GM23248 (cell line): ENCODE measurements at regions not wholly inside any gene's neighbourhood (a gene's known extent, or its start where the extent isn't known, plus 50 kb on each side); places are given as distances from the start of the nearest gene placed in this dataset.

ENCODE experiments used
- DNase-seq: peaks from one replicate; pipeline ENCODE4 v3.0.0-alpha.2; 2015
- H2AFZ ChIP-seq: fragments of 200-600 bp; sonication (generic); 2 replicates; pipeline ENCODE4 v1.6.1; 2016; ENCODE audit warnings: antibody characterized with exemption
- H3F3A ChIP-seq: fragments of 200-600 bp; sonication (generic); 2 replicates; pipeline ENCODE4 v1.6.1; 2016; ENCODE audit warnings: mild to moderate bottlenecking, antibody characterized with exemption, mixed run types; ENCODE audit not compliant: insufficient read depth
- H3K27ac ChIP-seq: fragments of 200-600 bp; sonication (generic); 2 replicates; pipeline ENCODE4 v1.5.1; 2016; ENCODE audit warnings: mild to moderate bottlenecking
- H3K27me3 ChIP-seq: fragments of 200-600 bp; sonication (generic); replicated peaks from 2 replicates; pipeline ENCODE4 v1.6.1; 2016; ENCODE audit warnings: mild to moderate bottlenecking; ENCODE audit not compliant: insufficient read depth
- H3K36me3 ChIP-seq: fragments of 200-600 bp; sonication (generic); 2 replicates; pipeline ENCODE4 v1.6.1; 2016; ENCODE audit warnings: low read depth, mild to moderate bottlenecking
- H3K4me1 ChIP-seq: fragments of 200-600 bp; sonication (generic); 2 replicates; pipeline ENCODE4 v1.6.1; 2016; ENCODE audit warnings: mild to moderate bottlenecking; ENCODE audit not compliant: insufficient read depth
- H3K4me2 ChIP-seq: fragments of 200-600 bp; sonication (generic); one replicate; pipeline ENCODE4 v1.6.1; 2016; ENCODE audit warnings: mild to moderate bottlenecking; ENCODE audit not compliant: unreplicated experiment
- H3K4me3 ChIP-seq: fragments of 200-600 bp; sonication (generic); 2 replicates; pipeline ENCODE4 v1.5.1; 2016; ENCODE audit warnings: mild to moderate bottlenecking
- H3K79me2 ChIP-seq: fragments of 200-600 bp; sonication (generic); 2 replicates; pipeline ENCODE4 v1.6.1; 2016; ENCODE audit warnings: mild to moderate bottlenecking; ENCODE audit not compliant: insufficient read depth
- H3K9ac ChIP-seq: fragments of 200-600 bp; sonication (generic); 2 replicates; pipeline ENCODE4 v1.6.1; 2016; ENCODE audit warnings: mild to moderate bottlenecking
- H3K9me2 ChIP-seq: fragments of 200-600 bp; sonication (generic); 2 replicates; pipeline ENCODE4 v1.6.1; 2016; ENCODE audit warnings: mixed run types, mild to moderate bottlenecking, moderate library complexity; ENCODE audit not compliant: insufficient read depth
- H3K9me3 ChIP-seq: fragments of 200-600 bp; sonication (generic); one replicate; pipeline ENCODE4 v1.6.1; 2017; ENCODE audit warnings: low read depth
- H4K20me1 ChIP-seq: fragments of 200-600 bp; sonication (generic); 2 replicates; pipeline ENCODE4 v1.6.0; 2016; ENCODE audit not compliant: insufficient read depth
- EZH2 ChIP-seq: fragments of 200-600 bp; sonication (generic); IDR thresholded peaks from 2 replicates; pipeline ENCODE4 v1.6.1; 2018; ENCODE audit warnings: antibody characterized with exemption, mild to moderate bottlenecking; ENCODE audit not compliant: insufficient read depth, poor library complexity, severe bottlenecking
- EZH2phosphoT487 ChIP-seq: fragments of 200-600 bp; sonication (generic); IDR thresholded peaks from 2 replicates; pipeline ENCODE4 v1.6.1; 2018; ENCODE audit warnings: antibody characterized with exemption, moderate library complexity, mild to moderate bottlenecking, low read depth; ENCODE audit not compliant: insufficient read depth
- WGBS, 2 experiments: methylation state at CpG; one replicate each; pipeline ENCODE4 v1.1.6; 2015 to 2017; ENCODE audit warnings: low lambda C conversion rate in 2 of 2, low coverage in 1 of 2; ENCODE audit errors: missing lambda C conversion rate in 2 of 2; 5-methylcytosine and 5-hydroxymethylcytosine counted together
- in situ Hi-C: fragments of 300-500 bp; cut with MboI; formaldehyde crosslinking; loops from 2 replicates; pipeline ENCODE4 v1.15.0; 2020

DNA sequence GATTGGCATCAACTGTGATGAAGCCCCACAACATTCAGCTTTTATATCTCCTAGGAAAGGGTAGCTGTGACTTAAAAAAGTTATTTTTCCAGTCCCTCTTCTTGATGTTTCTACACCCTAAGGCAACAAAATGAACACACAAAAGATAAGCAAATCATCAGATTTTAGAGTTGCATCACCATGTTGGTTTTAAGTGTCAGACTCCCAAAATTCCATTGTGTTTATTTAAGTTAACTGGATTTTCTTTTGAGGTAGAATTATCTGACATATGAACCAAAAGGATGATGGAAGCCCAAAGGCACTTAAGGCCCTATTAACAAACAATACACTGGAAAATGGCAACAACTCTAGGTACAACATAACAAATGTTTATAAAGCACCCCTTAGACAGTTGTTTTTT, 261.7 kb upstream of the SLC39A10 start:
- Histone ChIP-seq H3K36me3 (no peaks in the 10 kb centered on the region), H3K4me1 (no peaks in the 10 kb centered on the region), H3K4me3 (no peak overlapping the region), H3K4me2 (no peak overlapping the region), H3K79me2 (no peaks in the 10 kb centered on the region), H3K9me2 (no peaks in the 10 kb centered on the region), H2AFZ (no peak overlapping the region), H4K20me1 (no peaks in the 10 kb centered on the region), H3K9ac (no peak overlapping the region), H3K27ac (no peak overlapping the region), H3K27me3 (no peaks in the 10 kb centered on the region), H3F3A (no peaks in the 10 kb centered on the region), H3K9me3 (no peaks in the 10 kb centered on the region)
- TF ChIP-seq EZH2 = no peak
- TF ChIP-seq EZH2phosphoT487 = no peak
- no peak for DNase-seq
- in situ Hi-C loops = no loop called here

DNA sequence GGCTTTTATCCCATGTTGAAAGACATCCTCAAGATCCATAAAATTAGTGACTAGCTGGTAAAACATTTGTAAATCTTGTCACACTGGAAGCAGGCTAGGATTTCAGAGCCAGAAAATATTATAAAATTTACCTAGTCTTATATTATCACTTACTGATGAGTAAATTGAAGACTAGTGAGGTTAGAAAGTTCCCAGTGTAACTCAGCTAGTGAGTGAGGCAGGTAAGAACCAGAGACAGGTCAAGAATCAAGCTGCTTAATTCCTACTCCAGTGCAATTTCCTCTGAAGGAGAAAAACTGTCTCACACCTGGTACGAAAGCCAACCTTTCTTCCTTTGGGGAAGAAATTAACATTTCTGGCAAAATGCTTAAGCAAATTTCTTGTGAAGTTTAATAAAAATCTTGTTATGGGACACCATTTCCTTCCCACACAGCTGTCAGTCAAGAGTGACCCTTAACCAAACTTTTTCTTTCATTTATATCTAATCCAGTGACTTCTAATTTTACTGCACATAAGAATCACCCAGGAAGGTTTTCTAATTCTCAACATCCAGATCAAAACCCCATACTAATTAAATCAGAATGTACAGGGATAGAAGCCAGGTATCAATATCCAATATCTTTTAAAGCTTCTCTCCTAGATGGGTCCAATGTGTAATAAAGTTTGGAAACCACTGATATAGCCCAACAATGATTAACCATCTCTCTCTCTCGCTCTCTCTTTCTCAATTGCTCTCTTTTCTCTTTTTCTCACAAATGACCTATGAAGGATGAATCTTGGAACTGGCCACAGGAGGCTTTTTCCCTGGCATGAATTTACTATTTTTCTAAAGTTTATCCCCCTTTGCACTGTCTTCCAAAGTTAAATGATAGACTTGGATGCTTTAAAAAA, 264.3 kb upstream of the SLC39A10 start:
- H3K9me3 ChIP-seq = no peaks in the 10 kb centered on the region
- H3K4me3 ChIP-seq = no peak overlapping the region
- no peaks in the 10 kb centered on the region for H3K36me3 ChIP-seq
- no peaks in the 10 kb centered on the region for H3K9me2 ChIP-seq
- H2AFZ ChIP-seq = no peak overlapping the region
- H3K27me3 ChIP-seq = no peaks in the 10 kb centered on the region
- H3K27ac ChIP-seq = no peak overlapping the region
- H4K20me1 ChIP-seq = no peaks in the 10 kb centered on the region
- H3K9ac ChIP-seq = no peak overlapping the region
- no peak for DNase-seq
- 83 to 85% methylated on average over 2 of the region's 2 CpGs for WGBS, 2 experiments
- H3K79me2 ChIP-seq = no peaks in the 10 kb centered on the region
- H3K4me1 ChIP-seq = no peaks in the 10 kb centered on the region
- in situ Hi-C loops = no loop called here
- no peak for TF ChIP-seq EZH2phosphoT487
- TF ChIP-seq EZH2 = no peak
- no peak overlapping the region for H3K4me2 ChIP-seq
- no peaks in the 10 kb centered on the region for H3F3A ChIP-seq

DNA sequence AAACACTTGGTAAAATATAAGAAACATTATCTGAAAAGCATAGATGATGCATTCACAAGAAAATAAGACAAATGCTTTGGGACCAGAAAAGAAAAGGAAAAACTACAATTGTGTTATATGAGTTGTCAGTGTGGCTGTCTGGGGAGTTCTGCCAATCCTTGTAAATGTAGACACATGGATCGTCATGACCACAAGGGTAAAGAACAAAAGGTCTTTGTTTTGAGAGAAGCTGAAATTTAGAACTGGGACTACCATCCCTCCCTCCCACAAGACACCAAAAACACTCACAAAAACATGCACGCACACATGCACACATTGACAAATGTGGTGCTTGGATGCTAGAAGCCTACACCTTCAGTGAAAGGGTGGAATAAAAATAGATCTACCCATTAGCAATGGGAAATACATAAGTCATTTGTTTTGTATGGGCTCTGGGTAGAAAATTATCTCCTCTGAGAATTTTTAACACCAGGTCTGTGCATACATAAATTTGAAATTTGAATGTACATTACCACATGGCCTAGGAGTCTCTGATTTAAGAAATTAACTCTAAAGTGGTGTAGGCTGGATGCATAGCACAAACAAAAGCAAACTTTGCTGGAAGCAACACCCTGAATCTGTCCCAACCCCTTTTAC, 266.2 kb upstream of the SLC39A10 start:
- Histone ChIP-seq H3K9me3 (no peaks in the 10 kb centered on the region), H3F3A (no peaks in the 10 kb centered on the region), H3K9me2 (no peaks in the 10 kb centered on the region), H3K79me2 (no peaks in the 10 kb centered on the region), H3K27me3 (no peaks in the 10 kb centered on the region), H3K4me3 (no peak overlapping the region), H4K20me1 (no peaks in the 10 kb centered on the region), H3K4me2 (no peak overlapping the region), H3K9ac (no peak overlapping the region), H3K4me1 (no peaks in the 10 kb centered on the region), H3K27ac (no peak overlapping the region), H3K36me3 (no peaks in the 10 kb centered on the region), H2AFZ (no peak overlapping the region)
- TF ChIP-seq EZH2phosphoT487 (no peak), EZH2 (no peak)
- in situ Hi-C loops = no loop called here
- no peak for DNase-seq
- 42 to 48% methylated on average over 2 of the region's 2 CpGs for WGBS, 2 experiments

DNA sequence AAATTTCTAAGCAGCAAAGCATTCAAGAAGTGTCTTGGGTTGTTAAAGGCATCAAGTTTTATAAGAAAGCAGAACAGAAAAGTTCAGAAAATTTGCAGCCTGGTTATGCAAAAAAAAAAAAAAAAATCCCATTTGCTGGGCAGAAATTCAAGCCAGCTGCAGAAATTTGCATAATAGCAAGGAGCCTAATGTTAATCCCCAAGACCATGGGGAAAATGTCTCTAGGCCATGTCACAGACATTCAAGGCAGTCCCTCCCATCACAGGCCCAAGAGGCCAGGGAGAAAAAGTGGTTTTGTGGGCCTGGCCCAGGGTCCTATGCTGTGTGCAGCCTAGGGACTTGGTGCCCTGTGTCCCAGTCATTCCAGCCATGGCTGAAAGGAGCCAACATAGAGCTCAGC, 269.0 kb upstream of the SLC39A10 start:
- Histone ChIP-seq H3K27ac (no peak overlapping the region), H3K4me1 (no peaks in the 10 kb centered on the region), H2AFZ (no peak overlapping the region), H3K27me3 (no peaks in the 10 kb centered on the region), H3K9ac (no peak overlapping the region), H4K20me1 (no peaks in the 10 kb centered on the region), H3K4me3 (no peak overlapping the region), H3K9me3 (no peaks in the 10 kb centered on the region), H3K36me3 (no peaks in the 10 kb centered on the region), H3K9me2 (no peaks in the 10 kb centered on the region), H3F3A (no peaks in the 10 kb centered on the region), H3K4me2 (no peak overlapping the region), H3K79me2 (no peaks in the 10 kb centered on the region)
- in situ Hi-C loops = no loop called here
- DNase-seq = no peak
- TF ChIP-seq EZH2 (no peak), EZH2phosphoT487 (no peak)
